BE2C (cell line): ENCODE measurements at regions not wholly inside any gene's neighbourhood (a gene's known extent, or its start where the extent isn't known, plus 50 kb on each side); places are given as distances from the start of the nearest gene placed in this dataset.
"Not testable (repeated sequence)": the region's sequence is repeated elsewhere in the genome, so short reads cannot be mapped to it uniquely, and the experiment has no call there.

Experiments
- DNase-seq: peaks from one replicate; pipeline ENCODE4 v3.0.0-alpha.2; 2020
- H3K27me3 ChIP-seq: fragments of 250-450 bp; sonication (Bioruptor Pico); 2 replicates; pipeline ENCODE4 v1.5.1; 2020; ENCODE audit warnings: mild to moderate bottlenecking
- H3K36me3 ChIP-seq: fragments of 250-450 bp; sonication (Bioruptor Pico); 2 replicates; pipeline ENCODE4 v1.5.1; 2020; ENCODE audit warnings: mild to moderate bottlenecking
- H3K4me1 ChIP-seq: fragments of 250-450 bp; sonication (Bioruptor Pico); 2 replicates; pipeline ENCODE4 v1.5.1; 2020
- H3K4me3 ChIP-seq: 2 replicates; pipeline ENCODE4 v1.5.1; 2011; ENCODE audit warnings: low read depth, low read length
- H3K9me3 ChIP-seq: fragments of 250-450 bp; sonication (Bioruptor Pico); 2 replicates; pipeline ENCODE4 v1.5.1; 2020
- TF ChIP-seq, protein P1 (sequence below): IDR thresholded peaks from 2 replicates; pipeline ENCODE4 v1.5.1; 2012; ENCODE audit warnings: mild to moderate bottlenecking, low read depth, low read length

DNA sequence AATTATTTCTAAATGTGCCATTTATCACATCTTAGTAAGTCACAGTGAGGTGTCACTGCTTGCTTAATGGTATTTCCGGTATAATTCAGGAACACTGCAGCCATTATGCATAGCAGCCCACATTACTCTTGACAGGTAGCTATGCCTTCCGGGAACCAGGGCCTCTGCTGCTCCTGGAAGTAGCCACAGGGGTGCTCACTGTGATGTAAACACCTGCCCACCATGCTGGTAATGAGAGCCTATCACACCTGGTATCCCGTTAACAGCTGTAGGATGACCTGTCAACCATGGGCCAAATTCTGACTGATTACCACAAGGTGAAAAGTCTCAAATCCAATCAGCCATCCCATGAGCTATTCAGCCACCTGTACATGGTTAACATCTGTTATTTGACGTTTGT lies 647.0 kb upstream of the NXPH2 start:
- TF ChIP-seq, protein P1, sequence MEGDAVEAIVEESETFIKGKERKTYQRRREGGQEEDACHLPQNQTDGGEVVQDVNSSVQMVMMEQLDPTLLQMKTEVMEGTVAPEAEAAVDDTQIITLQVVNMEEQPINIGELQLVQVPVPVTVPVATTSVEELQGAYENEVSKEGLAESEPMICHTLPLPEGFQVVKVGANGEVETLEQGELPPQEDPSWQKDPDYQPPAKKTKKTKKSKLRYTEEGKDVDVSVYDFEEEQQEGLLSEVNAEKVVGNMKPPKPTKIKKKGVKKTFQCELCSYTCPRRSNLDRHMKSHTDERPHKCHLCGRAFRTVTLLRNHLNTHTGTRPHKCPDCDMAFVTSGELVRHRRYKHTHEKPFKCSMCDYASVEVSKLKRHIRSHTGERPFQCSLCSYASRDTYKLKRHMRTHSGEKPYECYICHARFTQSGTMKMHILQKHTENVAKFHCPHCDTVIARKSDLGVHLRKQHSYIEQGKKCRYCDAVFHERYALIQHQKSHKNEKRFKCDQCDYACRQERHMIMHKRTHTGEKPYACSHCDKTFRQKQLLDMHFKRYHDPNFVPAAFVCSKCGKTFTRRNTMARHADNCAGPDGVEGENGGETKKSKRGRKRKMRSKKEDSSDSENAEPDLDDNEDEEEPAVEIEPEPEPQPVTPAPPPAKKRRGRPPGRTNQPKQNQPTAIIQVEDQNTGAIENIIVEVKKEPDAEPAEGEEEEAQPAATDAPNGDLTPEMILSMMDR, result no peak
- Histone ChIP-seq H3K4me3 (no peak overlapping the region), H3K36me3 (no peaks in the 10 kb centered on the region)

DNA sequence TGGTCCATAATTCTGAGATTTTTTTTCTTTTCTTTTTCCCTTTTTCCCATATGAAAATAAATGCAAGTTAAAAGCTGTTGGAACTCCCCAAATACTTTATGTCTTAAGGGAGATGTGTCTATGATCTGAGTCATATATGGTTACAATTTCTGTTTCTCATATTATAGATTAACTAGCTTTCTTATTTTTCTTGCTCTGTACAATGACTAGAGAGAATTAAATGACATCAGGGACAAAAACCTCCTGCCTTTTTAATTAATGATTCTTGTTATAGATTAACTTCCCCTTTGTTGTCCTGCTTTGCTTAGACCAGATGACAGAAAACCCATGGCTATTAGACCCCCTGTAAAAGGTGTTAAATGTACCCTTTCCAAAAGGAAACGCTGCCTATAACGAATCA lies 643.9 kb upstream of the NXPH2 start:
- no peak for DNase-seq
- Histone ChIP-seq H3K9me3 (no peaks in the 10 kb centered on the region), H3K4me1 (no peaks in the 10 kb centered on the region), H3K36me3 (no peaks in the 10 kb centered on the region), H3K27me3 (no peaks in the 10 kb centered on the region), H3K4me3 (no peak overlapping the region)
- TF ChIP-seq, protein P1, result no peak

More for the DNA sequence above, 647.0 kb upstream of the NXPH2 start:
- no peak for DNase-seq
- H3K4me1 ChIP-seq, result no peaks in the 10 kb centered on the region
- no peaks in the 10 kb centered on the region for H3K9me3 ChIP-seq
- no peaks in the 10 kb centered on the region for H3K27me3 ChIP-seq

DNA sequence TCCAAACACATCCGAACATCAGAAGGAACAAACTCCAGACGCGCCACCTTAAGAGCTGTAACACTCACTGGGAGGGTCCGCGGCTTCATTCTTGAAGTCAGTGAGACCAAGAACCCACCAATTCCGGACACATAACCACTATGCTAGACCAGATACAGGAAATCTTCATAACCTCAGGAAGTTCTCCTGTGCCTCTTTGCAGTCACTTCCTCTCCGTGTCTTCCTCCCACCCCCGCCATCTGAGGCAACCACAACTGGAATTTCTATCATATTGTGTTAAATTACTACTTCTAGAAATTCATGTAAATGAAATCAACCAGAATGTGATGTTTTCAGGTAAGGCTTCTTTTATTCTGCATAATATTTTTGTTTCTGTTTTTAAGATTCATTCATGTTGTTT lies 631.0 kb upstream of the NXPH2 start:
- no peaks in the 10 kb centered on the region for H3K4me1 ChIP-seq
- H3K27me3 ChIP-seq, result no peaks in the 10 kb centered on the region
- TF ChIP-seq, protein P1, result no peak
- H3K9me3 ChIP-seq, result no peaks in the 10 kb centered on the region
- H3K4me3 ChIP-seq, result no peak overlapping the region
- H3K36me3 ChIP-seq, result no peaks in the 10 kb centered on the region
- DNase-seq, result no peak

DNA sequence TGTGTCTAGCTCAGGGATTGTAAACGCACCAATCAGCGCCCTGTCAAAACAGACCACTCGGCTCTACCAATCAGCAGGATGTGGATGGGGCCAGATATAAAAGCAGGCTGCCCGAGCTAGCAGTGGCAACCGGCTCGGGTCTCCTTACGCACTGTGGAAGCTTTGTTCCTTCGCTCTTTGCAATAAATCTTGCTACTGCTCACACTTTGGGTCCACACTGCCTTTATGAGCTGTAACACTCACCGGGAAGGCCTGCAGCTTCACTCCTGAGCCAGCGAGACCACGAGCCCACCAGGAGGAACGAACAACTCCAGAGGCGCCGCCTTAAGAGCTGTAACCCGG lies 630.6 kb upstream of the NXPH2 start:
- not testable (repeated sequence) for DNase-seq, H3K4me1 ChIP-seq, H3K36me3 ChIP-seq, H3K27me3 ChIP-seq, H3K9me3 ChIP-seq, H3K4me3 ChIP-seq

DNA sequence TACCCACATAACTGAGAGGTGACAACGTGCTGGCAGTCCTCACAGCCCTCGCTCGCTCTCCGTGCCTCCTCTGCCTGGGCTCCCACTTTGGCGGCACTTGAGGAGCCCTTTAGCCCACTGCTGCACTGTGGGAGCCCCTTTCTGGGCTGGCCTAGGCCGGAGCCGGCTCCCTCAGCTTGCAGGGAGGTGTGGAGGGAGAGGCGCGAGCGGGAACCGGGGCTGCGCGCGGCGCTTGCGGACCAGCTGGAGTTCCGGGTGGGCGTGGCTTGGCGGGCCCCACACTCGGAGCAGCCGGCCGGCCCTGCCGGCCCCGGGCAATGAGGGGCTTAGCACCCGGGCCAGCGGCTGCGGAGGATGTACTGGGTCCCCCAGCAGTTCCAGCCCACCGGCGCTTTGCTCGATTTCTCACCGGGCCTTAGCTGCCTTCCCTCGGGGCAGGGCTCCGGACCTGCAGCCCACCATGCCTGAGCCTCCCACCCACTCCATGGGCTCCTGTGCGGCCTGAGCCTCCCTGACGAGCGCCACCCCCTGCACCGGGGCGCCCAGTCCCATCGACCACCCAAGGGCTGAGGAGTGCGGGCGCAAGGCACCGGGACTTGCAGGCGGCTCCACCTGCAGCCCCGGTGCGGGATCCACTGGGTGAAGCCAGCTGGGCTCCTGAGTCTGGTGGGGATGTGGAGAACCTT lies 630.1 kb upstream of the NXPH2 start:
- H3K9me3 ChIP-seq, H3K4me1 ChIP-seq, H3K36me3 ChIP-seq, H3K27me3 ChIP-seq, H3K4me3 ChIP-seq, DNase-seq: not testable (repeated sequence)

DNA sequence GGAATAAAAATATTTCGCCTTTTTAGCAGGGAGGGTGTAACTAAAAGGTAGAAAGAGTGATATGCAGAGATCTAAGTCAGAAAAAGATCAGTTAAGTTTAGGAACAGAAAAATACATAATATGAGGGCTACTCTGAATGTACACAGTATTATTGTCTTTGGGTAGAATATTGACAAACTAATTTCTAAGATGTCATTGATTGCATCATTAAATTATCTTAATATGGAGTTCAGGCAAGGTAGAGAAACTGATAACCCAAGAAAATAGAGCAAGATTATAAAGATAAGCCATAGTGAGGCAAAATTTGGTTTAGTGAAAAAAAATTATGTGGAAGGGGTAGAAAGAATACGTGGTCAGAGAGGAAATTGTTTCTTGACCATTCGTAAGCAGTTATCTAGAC lies 629.0 kb upstream of the NXPH2 start:
- Histone ChIP-seq H3K4me1 (no peaks in the 10 kb centered on the region), H3K4me3 (no peak overlapping the region), H3K27me3 (no peaks in the 10 kb centered on the region), H3K36me3 (no peaks in the 10 kb centered on the region), H3K9me3 (no peaks in the 10 kb centered on the region)
- no peak for DNase-seq
- TF ChIP-seq, protein P1, result no peak

DNA sequence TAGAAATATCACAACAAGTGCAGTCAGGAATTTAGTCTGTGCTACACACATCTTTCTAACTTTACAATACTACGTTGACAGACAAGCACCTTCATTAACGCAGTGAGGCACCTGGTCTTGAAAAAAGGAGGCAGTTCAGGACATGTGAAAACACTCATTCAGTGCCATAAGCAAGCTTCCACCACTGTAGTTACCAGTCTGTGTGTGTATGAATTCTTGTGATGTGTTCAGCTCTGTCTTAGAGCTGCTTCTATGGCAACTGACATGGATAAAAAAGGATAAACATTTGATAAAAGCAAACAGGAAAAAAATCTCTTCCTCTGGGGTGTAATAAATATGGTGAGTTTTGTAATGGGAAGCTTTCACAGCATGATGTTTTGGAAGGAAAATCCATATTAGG lies 623.8 kb upstream of the NXPH2 start:
- DNase-seq, result no peak
- Histone ChIP-seq H3K27me3 (no peaks in the 10 kb centered on the region), H3K4me3 (no peak overlapping the region), H3K36me3 (no peaks in the 10 kb centered on the region), H3K4me1 (no peaks in the 10 kb centered on the region), H3K9me3 (no peaks in the 10 kb centered on the region)
- TF ChIP-seq, protein P1, result no peak
